ENCODE measurements at regions not wholly inside any gene's neighbourhood (a gene's known extent, or its start where the extent isn't known, plus 50 kb on each side); places are given as distances from the start of the nearest gene placed in this dataset.

- TF ChIP-seq CHD2 (IDR thresholded peaks at IDR 0.05; ENCODE audit: low read length, partially characterized antibody) (no peak), SREBF2 (IDR thresholded peaks at IDR 0.05) (no peak)
Measured at GRCh38 chr12:114961491-114961890, 277.5 kb upstream of the TBX3 start.

Data from A549 (cell line).